DND-41 (cell line): ENCODE measurements at regions not wholly inside any gene's neighbourhood (a gene's known extent, or its start where the extent isn't known, plus 50 kb on each side); places are given as distances from the start of the nearest gene placed in this dataset.

Experiments
- CTCF ChIP-seq: IDR thresholded peaks from 2 replicates; pipeline ENCODE4 v1.5.1; 2012; ENCODE audit warnings: borderline replicate concordance, low read length, moderate library complexity, mild to moderate bottlenecking; ENCODE audit not compliant: poor library complexity, severe bottlenecking; ENCODE audit errors: extremely low read depth
- EZH2 ChIP-seq: IDR thresholded peaks from 3 replicates; pipeline ENCODE4 v1.6.1; 2012; ENCODE audit warnings: borderline replicate concordance, low read depth, mild to moderate bottlenecking, moderate library complexity, low read length, inconsistent platforms; ENCODE audit not compliant: severe bottlenecking

- peak; percentile 57 for TF ChIP-seq CTCF
- no peak for TF ChIP-seq EZH2
Observed at GRCh38 chr1:25117233-25117823, 115.0 kb downstream of the SYF2 start.
